ENCODE measurements at regions not wholly inside any gene's neighbourhood (a gene's known extent, or its start where the extent isn't known, plus 50 kb on each side); places are given as distances from the start of the nearest gene placed in this dataset.

DNA sequence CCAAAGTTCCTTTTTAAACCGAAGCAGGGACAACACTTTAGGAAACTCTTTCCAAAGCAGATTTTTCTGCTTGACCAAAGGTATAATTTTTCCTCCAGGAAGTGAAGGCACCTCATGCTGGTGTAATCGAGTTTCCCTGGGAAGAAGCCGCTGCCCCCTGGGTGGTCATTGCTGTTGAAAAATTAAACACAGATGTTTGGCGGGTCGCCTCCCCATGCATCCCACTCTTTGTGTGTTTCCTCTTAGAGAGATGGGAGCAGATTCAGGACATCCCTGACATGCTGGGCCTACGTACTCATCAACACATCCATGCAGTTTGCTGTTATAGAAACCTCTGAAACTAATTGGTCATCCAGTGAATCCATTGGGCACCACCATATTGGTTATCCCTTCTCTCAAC lies 179.2 kb upstream of the HCCS start:
- H3K9me3 ChIP-seq: peaks cover 0 to 16% (median 0%) of the 10 kb centered on the region in 8 donors
- intact Hi-C loops (cut with DNase I; ENCODE audit: low total_unique reads): no loop called here
- H3K4me1 ChIP-seq: no peaks in the 10 kb centered on the region
- 79 to 95% (median 90%) methylated on average over 6 of the region's 6 CpGs for WGBS, 5 donors
- H3K36me3 ChIP-seq: no peaks in the 10 kb centered on the region
- H3K27ac ChIP-seq: no peak overlapping the region
- TF ChIP-seq POLR2A (IDR thresholded peaks at IDR 0.05): no peak
- TF ChIP-seq, protein P1, sequence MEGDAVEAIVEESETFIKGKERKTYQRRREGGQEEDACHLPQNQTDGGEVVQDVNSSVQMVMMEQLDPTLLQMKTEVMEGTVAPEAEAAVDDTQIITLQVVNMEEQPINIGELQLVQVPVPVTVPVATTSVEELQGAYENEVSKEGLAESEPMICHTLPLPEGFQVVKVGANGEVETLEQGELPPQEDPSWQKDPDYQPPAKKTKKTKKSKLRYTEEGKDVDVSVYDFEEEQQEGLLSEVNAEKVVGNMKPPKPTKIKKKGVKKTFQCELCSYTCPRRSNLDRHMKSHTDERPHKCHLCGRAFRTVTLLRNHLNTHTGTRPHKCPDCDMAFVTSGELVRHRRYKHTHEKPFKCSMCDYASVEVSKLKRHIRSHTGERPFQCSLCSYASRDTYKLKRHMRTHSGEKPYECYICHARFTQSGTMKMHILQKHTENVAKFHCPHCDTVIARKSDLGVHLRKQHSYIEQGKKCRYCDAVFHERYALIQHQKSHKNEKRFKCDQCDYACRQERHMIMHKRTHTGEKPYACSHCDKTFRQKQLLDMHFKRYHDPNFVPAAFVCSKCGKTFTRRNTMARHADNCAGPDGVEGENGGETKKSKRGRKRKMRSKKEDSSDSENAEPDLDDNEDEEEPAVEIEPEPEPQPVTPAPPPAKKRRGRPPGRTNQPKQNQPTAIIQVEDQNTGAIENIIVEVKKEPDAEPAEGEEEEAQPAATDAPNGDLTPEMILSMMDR (IDR thresholded peaks at IDR 0.05 in 8 of 11, conservative IDR thresholded peaks at IDR 0.05 in 3 of 11): no peak
- no peak for TF ChIP-seq POLR2AphosphoS5 (IDR thresholded peaks at IDR 0.05)
- DNase-seq: no peak
- no peaks in the 10 kb centered on the region for H3K27me3 ChIP-seq (replicated peaks in 1 of 7)
- no peak overlapping the region for H3K4me3 ChIP-seq

DNA sequence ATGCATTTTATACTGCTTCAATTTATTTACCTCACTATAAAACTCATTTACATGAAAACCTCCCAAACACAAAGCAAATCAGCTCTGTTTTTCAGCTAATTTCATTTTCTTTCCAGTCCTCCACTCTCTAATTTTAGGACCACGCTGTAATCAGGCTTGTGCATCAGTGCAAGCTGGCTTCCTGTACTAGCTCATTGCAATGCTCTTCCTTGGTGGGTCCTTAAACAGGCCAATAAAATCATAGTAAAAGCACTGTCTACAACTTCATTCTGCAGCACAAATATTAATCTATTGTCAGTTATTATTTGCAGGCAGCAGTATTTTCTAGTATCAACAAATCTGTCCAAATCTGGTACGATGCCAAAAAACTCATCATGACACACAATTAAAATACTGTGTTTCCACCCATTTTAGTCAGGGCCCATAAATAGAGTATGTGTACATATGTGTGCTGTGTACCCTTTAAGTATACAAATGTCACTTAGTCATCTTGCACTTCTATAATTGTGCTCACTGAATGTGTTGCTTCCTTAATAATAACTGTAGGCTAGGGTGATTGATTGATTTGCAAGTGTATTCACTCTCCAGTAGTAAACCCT lies 178.2 kb upstream of the HCCS start:
- Histone ChIP-seq H3K27ac (no peak overlapping the region), H3K36me3 (no peaks in the 10 kb centered on the region), H3K4me1 (no peaks in the 10 kb centered on the region), H3K4me3 (no peak overlapping the region), H3K9me3 (peaks cover 0 to 12% (median 0%) of the 10 kb centered on the region in 8 donors), H3K27me3 (replicated peaks in 1 of 7) (no peaks in the 10 kb centered on the region)
- WGBS, 5 donors: 55 to 73% (median 68%) methylated on average over 2 of the region's 2 CpGs
- DNase-seq: no peak
- intact Hi-C loops (cut with DNase I; ENCODE audit: low total_unique reads): no loop called here
- TF ChIP-seq POLR2AphosphoS5 (IDR thresholded peaks at IDR 0.05) (no peak), POLR2A (IDR thresholded peaks at IDR 0.05) (no peak)
- TF ChIP-seq, protein P1 (IDR thresholded peaks at IDR 0.05 in 8 of 11, conservative IDR thresholded peaks at IDR 0.05 in 3 of 11): no peak

DNA sequence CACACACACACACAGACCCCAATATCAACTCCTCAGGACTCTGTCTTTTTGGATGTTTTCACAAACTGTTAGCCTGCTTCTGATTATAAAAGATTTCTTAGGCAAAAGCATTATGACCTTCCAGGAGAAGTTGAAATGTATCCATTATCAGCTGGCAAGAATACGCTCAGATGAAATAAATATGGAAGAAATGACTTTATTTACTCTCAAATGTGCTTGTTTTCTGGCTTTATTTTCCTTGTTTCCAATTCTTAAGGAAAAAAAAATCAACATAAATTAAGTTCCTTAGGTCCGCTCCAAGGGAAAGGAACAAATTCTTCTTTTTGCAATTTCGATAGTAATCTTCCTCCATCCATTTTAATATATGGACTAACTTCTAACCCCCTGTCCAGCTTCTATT lies 175.6 kb upstream of the HCCS start:
- Histone ChIP-seq H3K27me3 (replicated peaks in 1 of 7) (no peaks in the 10 kb centered on the region), H3K36me3 (no peaks in the 10 kb centered on the region), H3K27ac (no peak overlapping the region), H3K4me1 (no peaks in the 10 kb centered on the region), H3K4me3 (no peak overlapping the region), H3K9me3 (no peaks in the 10 kb centered on the region)
- intact Hi-C loops (cut with DNase I; ENCODE audit: low total_unique reads): no loop called here
- TF ChIP-seq, protein P1 (IDR thresholded peaks at IDR 0.05 in 8 of 11, conservative IDR thresholded peaks at IDR 0.05 in 3 of 11): no peak
- no peak for TF ChIP-seq POLR2AphosphoS5 (IDR thresholded peaks at IDR 0.05)
- TF ChIP-seq POLR2A (IDR thresholded peaks at IDR 0.05): no peak
- 79 to 95% (median 93%) methylated on average over 3 of the region's 3 CpGs for WGBS, 5 donors
- no peak for DNase-seq

DNA sequence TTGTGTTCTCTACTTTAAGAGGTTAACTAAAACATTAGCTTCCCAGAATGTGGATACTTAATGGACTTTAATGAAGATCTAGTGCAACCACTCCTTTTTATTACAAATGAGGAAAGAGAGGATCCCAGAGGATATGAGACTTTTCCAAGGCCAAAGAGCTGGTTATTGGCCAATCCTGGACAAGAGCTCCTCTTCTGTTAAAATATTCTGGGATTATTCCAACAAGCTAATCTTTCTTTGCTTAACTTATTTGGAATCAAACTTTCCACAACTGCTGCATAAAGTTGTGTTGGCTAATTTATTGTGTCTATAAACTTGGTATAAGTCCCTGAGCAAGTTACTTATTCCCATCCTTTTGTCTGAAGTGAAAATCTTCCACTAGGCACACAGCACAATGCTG lies 174.2 kb upstream of the HCCS start:
- H3K36me3 ChIP-seq: no peaks in the 10 kb centered on the region
- H3K27ac ChIP-seq: no peak overlapping the region
- H3K9me3 ChIP-seq: peaks cover 0 to 2% (median 0%) of the 10 kb centered on the region in 8 donors
- H3K4me3 ChIP-seq: no peak overlapping the region
- H3K4me1 ChIP-seq: no peaks in the 10 kb centered on the region
- TF ChIP-seq, protein P1 (IDR thresholded peaks at IDR 0.05 in 8 of 11, conservative IDR thresholded peaks at IDR 0.05 in 3 of 11): no peak
- intact Hi-C loops (cut with DNase I; ENCODE audit: low total_unique reads): no loop called here
- no peak for DNase-seq
- H3K27me3 ChIP-seq (replicated peaks in 1 of 7): no peaks in the 10 kb centered on the region

All from spleen (tissue), 11 donors.